Calu3 (cell line): ENCODE measurements at regions not wholly inside any gene's neighbourhood (a gene's known extent, or its start where the extent isn't known, plus 50 kb on each side); places are given as distances from the start of the nearest gene placed in this dataset.
A peak's percentile ranks its signal among the peaks of the same experiment; 100 is the strongest.
"Not testable (repeated sequence)": the region's sequence is repeated elsewhere in the genome, so short reads cannot be mapped to it uniquely, and the experiment has no call there.

Experiments
- BruUV-seq: library from RNA; stranded (reverse); fragments of 400-500 nt; replicated peaks from 2 replicates; lab custom pipeline; 2021; lab: Mats Ljungman, UMichigan
- CTCF ChIA-PET: fragments of 300-600 bp; sonication (Branson Sonifier 250); formaldehyde crosslinking; loops from one replicate; lab custom pipeline; 2022; ENCODE audit warnings: antibody characterized with exemption; lab: Charles Lee
- DNase-seq: peaks from one replicate; pipeline ENCODE4 v3.0.0; 2022
- H3K27ac Mint-ChIP-seq: one replicate; pipeline ENCODE4 v1.8.0; 2022; ENCODE audit warnings: mixed read lengths; ENCODE audit not compliant: unreplicated experiment
- H3K27me3 Mint-ChIP-seq: one replicate; pipeline ENCODE4 v1.8.0; 2022; ENCODE audit warnings: mixed read lengths; ENCODE audit not compliant: unreplicated experiment
- H3K36me3 Mint-ChIP-seq: one replicate; pipeline ENCODE4 v1.8.0; 2022; ENCODE audit warnings: mild to moderate bottlenecking, moderate library complexity, mixed read lengths; ENCODE audit not compliant: insufficient read depth, unreplicated experiment
- H3K4me1 Mint-ChIP-seq: one replicate; pipeline ENCODE4 v1.8.0; 2022; ENCODE audit warnings: mild to moderate bottlenecking, low read depth, mixed read lengths; ENCODE audit not compliant: unreplicated experiment
- H3K4me3 Mint-ChIP-seq: one replicate; pipeline ENCODE4 v1.8.0; 2022; ENCODE audit warnings: mild to moderate bottlenecking, low read depth, moderate library complexity, mixed read lengths; ENCODE audit not compliant: unreplicated experiment
- H3K9me3 Mint-ChIP-seq: one replicate; pipeline ENCODE4 v1.8.0; 2022; ENCODE audit warnings: low read depth, mixed read lengths; ENCODE audit not compliant: unreplicated experiment
- intact Hi-C: fragments of 100-400 bp; cut with micrococcal nuclease; formaldehyde crosslinking; loops from one replicate; pipeline ENCODE4 v1.10.0; 2022; ENCODE audit not compliant: unreplicated experiment

DNA sequence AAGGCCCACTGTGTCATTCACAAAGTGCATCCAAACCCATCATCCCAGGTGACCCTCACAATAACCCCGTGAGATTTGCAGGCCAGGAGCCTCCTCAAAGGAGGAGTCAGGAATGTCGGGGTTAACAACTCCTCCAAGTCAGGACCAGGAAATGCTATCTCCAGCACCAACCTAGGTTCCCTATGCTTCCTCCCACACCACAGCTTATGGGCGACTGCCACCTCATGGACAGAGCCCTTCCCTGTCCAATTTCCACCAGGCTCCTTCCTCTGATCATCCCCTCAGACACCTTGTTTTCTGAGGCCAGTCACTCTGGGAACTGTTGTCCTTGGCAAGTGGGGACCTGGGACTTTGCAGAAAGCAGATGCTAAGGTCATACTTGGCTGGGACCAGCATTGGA, 77.8 kb downstream of the LIMS3 start:
- CTCF ChIA-PET, H3K27me3 Mint-ChIP-seq, H3K36me3 Mint-ChIP-seq, H3K9me3 Mint-ChIP-seq, H3K27ac Mint-ChIP-seq, BruUV-seq, intact Hi-C loops, H3K4me3 Mint-ChIP-seq, H3K4me1 Mint-ChIP-seq, DNase-seq: not testable (repeated sequence)

DNA sequence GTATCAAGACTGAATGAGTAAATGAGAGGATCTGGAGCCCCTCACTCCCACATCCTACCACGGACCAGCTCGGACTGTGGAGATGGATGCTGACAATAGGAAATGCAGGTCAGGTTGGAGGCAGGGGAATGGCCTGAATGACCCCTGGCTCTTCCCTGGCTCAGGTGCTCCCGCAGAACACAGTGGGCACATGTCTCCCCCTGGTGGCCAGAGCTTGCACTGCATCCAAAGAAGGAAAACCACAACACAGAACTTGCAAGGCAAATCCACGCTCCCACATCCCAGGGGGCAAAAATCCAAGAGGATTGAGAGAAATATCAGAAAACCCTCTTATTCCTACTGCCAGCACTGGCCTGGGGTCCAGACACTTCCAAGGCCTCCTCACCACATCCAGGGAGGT, 82.3 kb downstream of the LIMS3 start:
- H3K9me3 Mint-ChIP-seq, H3K4me3 Mint-ChIP-seq, H3K36me3 Mint-ChIP-seq, DNase-seq, intact Hi-C loops, H3K27ac Mint-ChIP-seq, CTCF ChIA-PET, H3K4me1 Mint-ChIP-seq, BruUV-seq, H3K27me3 Mint-ChIP-seq: not testable (repeated sequence)

DNA sequence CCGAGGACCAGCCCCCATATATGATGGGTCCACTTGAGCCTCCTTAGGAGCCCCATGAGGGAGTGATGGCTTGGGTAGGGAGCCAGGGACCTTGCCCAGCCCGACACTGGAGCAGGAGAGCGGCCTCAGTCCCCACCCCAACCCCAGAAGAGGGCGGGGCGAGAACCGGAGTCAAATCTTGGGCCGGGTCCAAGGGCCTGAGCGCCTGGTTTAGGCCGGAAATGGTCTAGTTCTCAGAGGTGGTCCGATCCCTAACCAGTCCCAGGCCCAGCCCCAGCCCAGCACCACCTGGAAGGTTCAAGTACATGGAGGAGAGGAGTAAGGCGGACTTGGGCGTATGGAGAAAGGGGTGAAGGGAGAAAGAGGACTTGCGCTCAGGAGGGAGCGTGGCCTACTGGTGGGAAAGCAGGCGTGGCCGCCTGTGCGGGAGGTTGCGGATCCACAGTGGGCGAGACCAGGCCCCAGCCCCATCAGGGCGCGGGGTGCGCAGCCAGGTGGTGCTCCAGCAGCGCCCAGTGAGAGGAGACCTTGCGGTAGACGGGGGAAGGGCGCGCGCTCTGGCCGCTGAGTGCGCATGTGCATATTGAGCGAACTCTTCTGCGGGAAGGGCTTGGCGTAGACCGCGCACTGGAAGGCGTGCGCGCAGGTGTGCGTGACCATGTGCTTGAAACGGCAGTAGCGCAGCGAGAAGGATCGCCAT, 88.1 kb downstream of the LIMS3 start:
- H3K9me3 Mint-ChIP-seq, H3K4me1 Mint-ChIP-seq, H3K4me3 Mint-ChIP-seq, DNase-seq, intact Hi-C loops, H3K36me3 Mint-ChIP-seq, H3K27ac Mint-ChIP-seq, H3K27me3 Mint-ChIP-seq, BruUV-seq, CTCF ChIA-PET: not testable (repeated sequence)

DNA sequence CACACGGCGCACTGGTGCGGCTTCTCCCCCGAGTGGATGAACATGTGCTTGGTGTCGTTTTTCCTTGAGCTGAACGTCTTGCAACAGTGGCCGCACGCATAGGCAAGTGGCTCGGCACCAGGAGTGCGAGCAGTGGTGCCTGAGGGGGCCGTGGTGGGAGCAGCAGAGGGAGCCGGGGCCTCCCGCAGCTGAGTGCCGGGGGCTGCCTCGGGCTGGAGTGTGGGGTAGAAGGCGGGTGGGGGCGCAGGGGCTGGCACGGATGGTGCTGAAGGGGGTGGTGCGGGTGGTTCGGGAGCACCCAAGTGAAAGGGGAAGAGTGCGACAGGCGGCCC, 88.6 kb downstream of the LIMS3 start:
- BruUV-seq, H3K27ac Mint-ChIP-seq, H3K27me3 Mint-ChIP-seq, H3K9me3 Mint-ChIP-seq, intact Hi-C loops, H3K4me1 Mint-ChIP-seq, CTCF ChIA-PET, H3K4me3 Mint-ChIP-seq, H3K36me3 Mint-ChIP-seq, DNase-seq: not testable (repeated sequence)

DNA sequence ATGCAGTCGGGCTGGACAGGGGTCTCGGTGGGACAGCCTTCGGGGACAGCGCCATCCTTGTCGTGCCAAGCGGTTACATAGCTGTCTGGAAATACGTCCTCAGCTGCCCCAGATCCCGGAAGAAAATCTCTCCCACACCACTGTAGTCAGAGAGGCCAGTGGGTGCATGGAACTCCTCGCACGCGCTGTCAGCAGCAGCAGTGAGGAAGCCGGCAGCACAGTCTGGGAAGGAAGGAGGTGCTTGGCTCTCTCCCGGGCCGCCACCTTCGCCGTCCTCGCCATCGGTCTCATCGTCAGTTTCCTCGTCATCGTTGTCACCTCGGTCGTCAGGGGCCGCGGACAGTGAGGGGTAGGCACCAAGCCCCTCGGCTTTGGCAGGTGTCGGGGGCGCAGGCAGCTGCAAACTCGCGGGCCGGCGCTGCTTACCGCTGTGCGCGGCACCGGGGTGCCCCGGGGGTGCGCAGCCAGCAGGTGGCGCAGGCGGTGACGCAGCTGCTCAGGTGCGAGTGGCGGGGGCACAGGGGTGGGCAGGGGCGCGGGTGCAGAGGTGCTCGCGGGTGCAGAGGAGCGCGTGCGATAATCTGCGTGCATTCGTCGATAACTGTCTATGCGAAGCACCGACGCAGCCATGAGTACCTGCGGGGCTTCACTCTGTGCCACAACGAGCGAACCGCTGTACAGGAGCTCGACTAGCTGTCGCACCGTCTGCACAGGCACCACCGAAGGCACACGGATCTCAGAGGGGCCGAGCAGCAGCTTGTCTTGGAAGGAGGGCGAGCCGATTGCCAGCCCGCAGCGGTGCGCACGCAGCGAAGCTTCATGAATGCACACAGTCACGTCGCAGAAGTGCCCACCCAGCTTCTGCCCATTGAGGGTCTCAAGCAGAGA, 89.2 kb downstream of the LIMS3 start:
- H3K27me3 Mint-ChIP-seq, CTCF ChIA-PET, BruUV-seq, H3K4me3 Mint-ChIP-seq, intact Hi-C loops, H3K4me1 Mint-ChIP-seq, DNase-seq, H3K27ac Mint-ChIP-seq, H3K36me3 Mint-ChIP-seq, H3K9me3 Mint-ChIP-seq: not testable (repeated sequence)

DNA sequence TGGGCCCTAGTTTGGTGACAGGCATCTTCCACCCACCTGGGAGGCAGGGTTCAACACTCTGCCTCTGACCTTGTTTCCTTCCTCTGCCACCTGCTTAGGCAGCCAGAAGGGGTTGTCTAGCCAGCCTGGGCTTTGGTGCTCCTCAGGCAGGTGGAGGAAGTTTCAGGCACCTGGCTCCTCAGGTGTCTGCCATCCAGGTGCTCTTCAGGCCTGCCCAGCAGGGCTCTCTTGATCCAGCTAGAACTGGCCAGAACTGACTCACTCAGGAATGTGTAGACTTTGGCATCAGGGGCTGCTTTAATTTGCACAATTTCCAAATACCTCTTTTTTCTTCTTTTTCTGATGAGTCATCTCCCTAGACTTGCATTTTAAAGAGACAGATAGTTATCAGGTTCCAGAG, 100.9 kb downstream of the LIMS3 start:
- H3K27me3 Mint-ChIP-seq, H3K9me3 Mint-ChIP-seq, H3K27ac Mint-ChIP-seq, H3K4me3 Mint-ChIP-seq, BruUV-seq, H3K36me3 Mint-ChIP-seq, CTCF ChIA-PET, intact Hi-C loops, H3K4me1 Mint-ChIP-seq: not testable (repeated sequence)
- peak; percentile 38 for DNase-seq

DNA sequence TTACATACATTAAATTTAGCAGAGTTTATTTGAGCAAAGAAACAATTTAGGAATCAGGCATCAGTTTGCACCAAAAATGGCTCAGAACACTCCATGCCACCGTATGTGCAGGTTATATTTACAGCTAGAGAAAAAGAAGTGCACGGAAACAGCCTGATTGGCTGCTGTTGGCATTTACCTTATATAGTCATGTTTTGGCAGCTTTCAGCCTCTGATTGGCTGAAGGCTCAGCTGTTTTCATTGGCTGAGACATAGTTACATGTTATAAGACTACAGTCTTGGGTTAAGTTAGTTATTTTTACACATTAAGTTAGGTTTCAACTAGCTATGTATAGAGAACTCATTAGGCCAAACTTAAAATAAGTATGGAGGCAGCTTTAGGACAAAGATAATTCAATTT, 104.0 kb downstream of the LIMS3 start:
- H3K9me3 Mint-ChIP-seq, intact Hi-C loops, H3K4me1 Mint-ChIP-seq, H3K27ac Mint-ChIP-seq, H3K4me3 Mint-ChIP-seq, CTCF ChIA-PET, H3K27me3 Mint-ChIP-seq, DNase-seq, H3K36me3 Mint-ChIP-seq, BruUV-seq: not testable (repeated sequence)

DNA sequence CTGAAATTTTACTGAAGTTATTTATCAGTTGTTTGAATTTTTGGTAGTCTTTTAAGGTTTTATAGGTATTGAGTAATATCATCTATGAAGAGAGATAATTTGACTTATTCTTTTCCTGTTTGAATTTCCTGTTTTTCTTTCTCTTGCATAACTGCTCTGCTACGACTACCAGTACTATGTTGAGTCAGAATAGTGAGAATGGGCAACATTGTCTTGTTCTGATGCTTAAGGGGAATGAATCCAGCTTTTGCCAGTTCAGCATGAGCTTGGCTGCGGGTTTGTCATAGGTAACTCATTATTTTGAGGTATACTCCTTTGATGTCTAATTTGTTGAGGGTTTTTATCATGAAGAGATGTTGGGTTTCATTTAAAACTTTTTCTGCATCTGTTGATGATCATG, 102.2 kb downstream of the MALL start:
- H3K4me1 Mint-ChIP-seq, CTCF ChIA-PET, H3K4me3 Mint-ChIP-seq, intact Hi-C loops, H3K27me3 Mint-ChIP-seq, BruUV-seq, H3K36me3 Mint-ChIP-seq, H3K9me3 Mint-ChIP-seq, H3K27ac Mint-ChIP-seq, DNase-seq: not testable (repeated sequence)

DNA sequence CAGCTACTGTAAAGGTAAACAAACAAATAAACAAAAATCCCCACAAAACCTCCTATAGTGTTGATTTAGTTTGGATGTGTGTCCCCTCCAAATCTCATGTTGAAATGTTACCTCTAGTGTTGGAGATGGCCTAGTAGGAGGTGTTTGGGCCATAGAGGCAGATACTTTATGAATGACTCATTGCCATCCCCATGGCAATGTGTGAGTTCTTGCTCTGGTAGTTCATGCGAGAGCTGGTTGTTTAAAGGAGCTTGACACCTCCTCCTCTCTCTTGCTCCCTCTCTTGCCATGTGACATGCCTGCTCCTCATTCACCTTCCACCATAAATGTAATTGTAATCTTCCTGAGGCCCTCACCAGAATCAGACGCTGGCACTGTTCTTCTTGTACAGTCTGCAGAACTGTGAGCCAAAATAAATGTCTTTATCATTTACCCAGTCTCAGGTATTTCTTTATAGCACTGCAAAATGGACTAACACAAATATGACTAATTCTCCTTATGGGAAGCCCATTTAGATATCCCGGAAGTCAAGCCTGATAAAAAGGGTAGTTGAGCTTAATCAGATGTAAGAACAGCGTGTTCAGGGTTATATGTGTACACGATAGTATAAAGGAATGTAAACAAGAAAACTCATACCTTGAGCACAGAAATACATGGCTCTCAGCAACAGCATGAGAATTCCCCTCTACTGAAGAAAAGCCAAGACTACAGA, 99.1 kb downstream of the MALL start:
- CTCF ChIA-PET, H3K9me3 Mint-ChIP-seq, H3K36me3 Mint-ChIP-seq, H3K4me1 Mint-ChIP-seq, H3K4me3 Mint-ChIP-seq, H3K27me3 Mint-ChIP-seq, DNase-seq, intact Hi-C loops, H3K27ac Mint-ChIP-seq, BruUV-seq: not testable (repeated sequence)
